Anterior cingulate cortex (tissue), 58 donors: ENCODE measurements at regions not wholly inside any gene's neighbourhood (a gene's known extent, or its start where the extent isn't known, plus 50 kb on each side); places are given as distances from the start of the nearest gene placed in this dataset.

ENCODE experiments used
- DNase-seq, 58 donors: peaks; one replicate each; lab custom pipeline; 2025; lab: John Stamatoyannopoulos, UW

DNA sequence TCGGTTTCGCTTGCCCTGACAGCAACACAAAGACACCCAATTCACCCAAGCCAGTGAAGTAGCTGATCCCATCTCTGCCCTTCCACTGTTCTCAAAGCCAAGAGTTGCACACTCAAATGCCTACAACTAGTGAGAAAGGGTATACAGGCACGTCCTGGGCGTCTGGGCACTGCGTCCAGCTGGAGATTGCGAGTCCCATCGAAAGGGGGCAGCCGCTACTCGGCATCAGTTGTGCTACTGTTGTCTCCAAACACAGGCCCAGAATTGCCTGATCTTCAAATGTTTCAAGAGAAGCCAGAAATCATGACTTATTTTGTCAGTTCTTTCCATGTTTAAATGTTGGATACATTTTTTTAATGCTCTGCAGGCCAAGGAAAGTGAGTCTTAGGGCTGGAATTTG lies 487.8 kb downstream of the BCOR start:
- peak in 3 of 58 donors; percentile 0 to 8 (median 3) for DNase-seq

DNA sequence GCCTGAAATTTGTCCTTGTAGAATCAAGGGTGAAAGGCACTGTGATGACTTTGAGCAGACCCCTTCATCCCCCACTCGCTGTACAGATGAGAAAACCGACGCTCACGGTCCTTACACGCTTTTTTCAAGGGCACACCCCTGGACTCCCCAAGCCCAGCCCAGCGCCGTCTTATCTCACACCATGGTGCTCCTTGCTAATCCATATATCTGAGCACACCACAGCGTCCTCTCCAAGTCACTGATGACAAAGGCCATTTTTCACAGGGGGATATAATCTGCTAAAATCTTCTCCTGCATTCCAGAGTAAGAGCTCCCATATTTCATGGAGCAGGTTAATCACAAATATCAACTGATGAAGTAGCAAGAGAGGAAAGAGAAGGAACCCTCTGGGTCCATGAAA lies 486.3 kb downstream of the BCOR start:
- no peak for DNase-seq

DNA sequence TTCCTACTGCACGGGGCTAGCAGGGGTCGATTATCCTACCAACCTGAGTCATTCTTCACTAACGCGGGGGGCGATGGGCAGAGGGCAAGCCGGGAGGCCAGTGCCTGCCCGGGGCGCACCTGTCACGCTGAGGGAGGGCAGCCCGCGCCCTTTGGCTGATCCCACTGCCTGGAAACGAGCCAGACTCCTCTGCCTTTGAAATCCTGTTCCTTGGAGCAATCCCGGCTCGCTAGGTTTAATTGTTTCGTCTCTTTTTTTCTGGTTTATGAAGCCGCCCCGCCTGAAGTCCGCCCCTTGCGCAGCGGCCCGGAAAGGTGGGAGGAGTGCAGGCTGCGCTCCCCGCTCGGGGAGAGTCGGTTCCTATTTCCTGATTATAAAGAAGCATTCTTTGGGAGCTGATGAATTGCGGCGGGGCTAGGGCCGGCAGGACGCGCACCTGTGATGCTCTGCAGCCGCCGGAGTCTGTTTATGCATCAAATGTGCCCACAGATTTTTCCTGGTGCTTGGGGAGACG lies 484.2 kb downstream of the BCOR start:
- peak in 3 of 58 donors; percentile 0 to 13 (median 1) for DNase-seq

DNA sequence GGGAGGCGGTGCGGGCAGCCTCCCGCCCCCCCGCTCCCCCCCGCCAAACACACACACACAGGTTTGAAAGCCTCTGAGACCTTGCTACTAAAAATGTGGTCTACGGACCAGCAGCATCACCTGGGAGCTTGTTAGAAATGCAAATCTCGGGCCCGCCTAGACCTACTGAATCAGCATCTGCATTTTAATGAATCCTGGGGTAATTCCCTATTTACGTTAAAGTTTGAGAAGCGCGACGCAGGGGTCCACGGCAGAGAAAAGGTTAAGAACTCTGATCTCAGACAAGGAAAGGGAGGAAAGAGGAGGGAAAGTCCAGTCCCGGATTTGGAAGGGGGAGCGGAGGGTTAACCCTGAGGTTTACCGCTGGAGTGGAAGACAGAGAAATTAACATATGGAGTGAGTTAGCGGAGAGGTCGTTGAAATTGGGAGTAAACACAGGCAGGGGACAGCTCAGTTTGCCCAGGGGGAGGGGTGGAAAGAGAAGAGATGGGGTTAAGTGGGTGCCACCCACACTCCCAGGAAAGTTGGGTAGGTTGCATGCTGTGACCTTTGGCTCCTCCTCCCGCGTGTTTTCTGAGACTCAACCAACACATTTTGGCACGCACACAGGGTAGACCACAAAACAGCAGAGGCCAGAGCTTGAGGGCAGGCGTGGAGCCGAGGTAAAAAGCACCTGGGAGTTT lies 483.6 kb downstream of the BCOR start:
- no peak for DNase-seq

DNA sequence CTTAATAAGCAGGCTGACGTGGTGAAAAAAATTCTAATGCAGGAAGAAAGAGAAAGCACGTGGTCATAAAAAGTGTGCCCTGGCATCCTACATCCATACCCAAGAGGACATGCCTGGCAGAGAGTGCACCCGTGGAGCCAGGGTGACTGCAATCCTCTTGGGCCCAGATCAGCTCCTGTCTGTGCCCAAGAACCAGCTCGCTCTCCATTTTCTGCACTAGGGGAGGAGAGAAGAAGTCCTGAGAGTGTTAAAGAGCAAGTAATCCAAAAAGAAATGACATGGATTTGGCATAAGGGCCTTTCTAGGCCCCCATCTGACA lies 483.1 kb downstream of the BCOR start:
- DNase-seq = no peak

DNA sequence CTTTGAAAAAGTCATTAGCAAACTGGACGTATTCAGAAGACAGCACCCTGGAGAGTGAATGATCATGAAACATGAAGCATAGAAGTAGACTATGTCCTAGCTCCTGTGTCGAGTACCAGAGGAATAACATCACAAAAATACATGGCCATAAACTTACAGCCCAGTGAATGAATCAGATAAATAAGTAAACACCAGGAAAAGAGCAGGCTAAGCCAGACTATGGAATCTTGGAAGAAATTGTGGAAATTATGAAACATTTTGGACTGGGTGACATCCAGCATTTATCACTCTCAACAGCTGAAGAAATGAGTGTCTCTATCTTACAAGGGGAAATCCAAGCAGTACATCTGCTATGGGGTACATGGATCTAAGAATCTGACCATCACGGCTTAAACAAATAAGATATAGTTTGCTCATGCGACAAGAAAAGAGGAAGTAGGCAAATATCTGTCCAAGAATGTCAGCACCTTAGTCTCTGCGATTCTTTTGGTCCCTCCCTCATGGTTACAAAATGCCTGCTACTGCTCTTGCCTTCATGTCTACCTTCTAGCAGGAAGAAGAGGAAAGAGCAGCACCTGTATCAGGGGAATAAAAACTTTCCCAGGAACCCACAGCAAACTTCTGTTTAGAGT lies 481.5 kb downstream of the BCOR start:
- no peak for DNase-seq

DNA sequence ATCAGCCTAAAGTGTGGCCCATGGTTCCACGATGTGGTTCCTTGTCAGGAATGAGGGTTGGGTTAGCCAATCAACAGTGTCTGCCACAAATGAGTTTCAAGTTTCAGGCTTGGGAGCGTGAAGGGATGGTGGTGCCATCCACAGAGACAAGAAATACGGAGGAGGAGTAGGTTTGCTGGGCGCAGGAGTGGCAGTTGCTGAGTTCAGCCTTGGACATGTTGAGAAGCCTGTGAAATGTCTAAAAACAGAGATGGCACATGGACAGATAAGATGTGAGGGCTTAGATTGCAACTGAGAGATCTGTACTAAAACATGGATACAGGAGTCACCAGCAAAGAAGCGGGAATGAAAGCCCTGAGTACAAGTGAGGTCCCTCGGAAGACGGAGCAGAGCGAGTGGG lies 481.0 kb downstream of the BCOR start:
- peak in 2 of 58 donors; percentile 2 to 11 for DNase-seq

DNA sequence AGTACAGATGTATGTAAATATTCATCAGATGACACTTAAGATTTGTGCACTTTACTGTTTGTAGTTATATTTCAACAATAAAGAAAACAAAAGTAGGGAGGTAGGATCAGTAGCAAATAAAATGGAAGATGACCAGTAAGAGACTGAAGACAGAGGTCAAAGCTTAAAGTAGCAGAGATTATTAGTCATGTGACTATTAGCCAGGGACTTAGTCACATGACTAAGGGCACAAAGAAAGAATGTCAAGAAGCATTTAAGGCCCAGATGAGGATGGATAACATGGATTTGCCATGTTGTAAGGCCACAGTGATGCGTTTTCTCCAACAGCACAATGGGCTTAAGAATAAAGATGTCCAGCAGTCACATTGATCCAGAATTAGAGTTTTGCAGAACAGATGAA lies 479.6 kb downstream of the BCOR start:
- no peak for DNase-seq

DNA sequence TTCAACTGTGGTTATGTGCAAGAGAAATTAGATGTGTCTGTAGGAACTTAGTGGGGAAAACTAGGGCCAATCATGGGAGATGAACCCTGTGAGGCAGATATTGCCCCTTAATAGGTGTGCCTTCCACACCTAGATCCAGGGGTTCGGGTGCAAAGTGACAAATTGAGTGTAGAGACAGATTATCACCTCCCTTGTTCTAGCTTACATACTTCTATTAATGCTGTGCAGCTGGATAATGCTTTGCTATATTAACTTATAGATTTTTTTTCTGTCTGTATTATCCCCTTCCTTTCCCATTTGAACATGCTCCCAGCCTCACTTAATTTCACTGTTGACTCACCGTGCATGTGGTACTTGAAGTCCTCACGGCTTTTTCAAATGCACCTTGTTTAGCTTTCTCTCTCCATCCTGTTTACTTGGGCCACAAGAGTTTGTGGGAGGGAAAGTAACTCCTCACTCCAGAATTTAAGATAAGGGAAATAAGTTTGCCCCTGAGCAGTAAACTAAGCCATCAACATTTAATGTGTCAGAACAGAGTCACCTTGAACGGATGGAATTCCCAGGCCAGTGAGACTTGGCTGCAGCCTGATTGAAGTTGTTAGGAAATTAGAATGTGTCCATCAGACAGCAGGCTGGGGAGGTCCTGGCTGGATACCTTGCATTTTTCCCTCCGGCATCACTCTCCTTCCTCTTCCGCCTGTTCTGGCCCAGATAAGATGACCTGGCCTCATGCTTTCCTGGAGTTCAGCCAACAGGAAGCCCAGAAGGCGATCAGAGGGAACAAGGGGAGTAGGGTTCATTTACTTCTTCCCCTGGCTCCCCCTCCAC lies 478.4 kb downstream of the BCOR start:
- DNase-seq = no peak

DNA sequence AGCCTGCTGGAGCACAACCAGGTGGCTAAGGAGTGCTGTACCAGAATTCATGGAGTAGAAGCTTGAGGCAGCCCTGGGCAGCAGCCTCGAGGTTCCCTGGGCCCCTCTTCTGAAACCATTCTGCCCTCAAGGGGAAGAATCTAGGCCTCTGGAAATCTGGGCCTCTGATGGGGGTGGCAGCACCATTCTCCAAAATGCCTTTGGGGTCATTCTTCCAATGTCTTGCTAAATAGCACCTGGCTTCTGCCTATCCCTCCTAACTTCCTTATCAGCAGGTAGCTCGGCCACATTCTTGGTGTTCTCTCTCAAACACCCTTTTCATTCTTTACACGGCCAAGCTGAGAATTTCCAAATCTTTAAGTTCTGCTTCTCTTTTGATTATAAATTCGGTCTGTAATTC lies 473.6 kb downstream of the BCOR start:
- DNase-seq = no peak

DNA sequence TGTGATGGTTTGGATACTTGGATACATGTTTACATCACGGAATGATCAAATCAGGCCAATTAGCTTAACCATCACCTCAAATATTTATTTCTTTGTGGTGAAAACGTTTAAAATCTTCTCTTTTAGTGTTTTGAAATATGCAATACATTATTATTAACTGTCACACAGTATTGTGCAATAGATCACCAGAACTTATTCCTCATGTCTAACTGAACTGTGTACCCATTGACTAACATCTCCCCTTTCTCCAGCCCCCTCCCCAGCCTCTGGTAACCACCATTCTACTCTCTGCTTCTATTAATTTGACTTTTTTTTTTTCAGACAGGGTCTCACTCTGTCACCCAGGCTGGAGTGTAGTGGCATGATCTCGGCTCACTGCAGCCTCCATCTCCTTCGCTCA lies 471.9 kb downstream of the BCOR start:
- DNase-seq = no peak

DNA sequence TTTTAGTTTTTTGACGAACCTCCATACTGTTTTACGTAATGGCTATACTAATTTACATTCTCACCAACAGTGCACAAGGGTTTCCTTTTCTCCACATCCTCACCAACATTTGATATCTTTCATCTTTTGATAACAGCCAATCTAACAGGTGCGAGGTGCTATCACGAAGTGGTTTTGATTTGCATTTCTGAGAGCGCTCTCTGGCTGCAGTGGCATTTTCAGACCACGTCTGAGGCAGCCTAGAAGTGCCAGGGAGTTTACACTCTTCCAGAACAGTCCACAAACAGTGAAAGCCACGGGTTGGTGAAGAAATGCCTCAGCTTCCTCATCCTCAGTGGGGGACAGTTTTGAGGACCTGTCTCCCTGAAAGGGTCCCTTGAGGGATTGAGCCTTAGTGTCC lies 471.0 kb downstream of the BCOR start:
- no peak for DNase-seq

DNA sequence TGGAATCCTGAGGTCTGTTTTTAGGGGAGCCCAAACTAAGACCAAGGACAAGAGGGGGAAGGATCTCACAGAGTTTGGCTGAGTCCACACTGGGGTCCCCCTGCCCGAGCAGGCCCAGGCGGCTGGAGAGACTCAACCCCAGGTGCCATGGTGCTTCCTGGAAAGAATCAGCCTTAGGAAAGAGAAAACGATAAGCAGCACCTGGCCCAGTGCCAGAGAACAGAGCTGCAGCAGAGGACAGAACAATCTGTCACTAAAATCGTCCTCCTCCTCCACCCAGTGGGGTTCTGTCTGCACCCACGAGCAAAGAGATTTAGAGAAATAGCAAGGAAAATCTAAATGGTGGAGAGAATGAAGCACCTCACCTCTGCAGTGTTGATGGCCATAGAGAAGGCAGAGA lies 470.5 kb downstream of the BCOR start:
- DNase-seq = no peak

DNA sequence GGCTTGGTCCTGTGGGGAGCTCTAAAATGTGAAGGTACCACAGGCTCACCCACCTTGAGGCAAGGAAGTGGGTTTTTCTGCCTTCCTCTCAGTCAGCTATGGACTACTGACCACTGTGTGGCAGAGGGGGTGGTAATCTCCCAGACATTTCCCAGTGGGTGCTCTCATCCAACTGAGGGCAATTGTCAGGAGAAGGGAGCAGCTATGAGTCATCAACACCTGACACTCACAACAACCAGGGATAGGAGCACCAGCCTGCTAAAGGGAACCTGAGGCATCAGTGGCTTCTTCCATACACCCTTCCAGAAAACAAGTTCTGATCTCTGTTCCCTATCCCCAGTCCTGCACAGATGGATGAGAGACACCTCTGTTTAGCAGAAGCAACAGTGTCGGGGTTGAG lies 468.8 kb downstream of the BCOR start:
- no peak for DNase-seq

DNA sequence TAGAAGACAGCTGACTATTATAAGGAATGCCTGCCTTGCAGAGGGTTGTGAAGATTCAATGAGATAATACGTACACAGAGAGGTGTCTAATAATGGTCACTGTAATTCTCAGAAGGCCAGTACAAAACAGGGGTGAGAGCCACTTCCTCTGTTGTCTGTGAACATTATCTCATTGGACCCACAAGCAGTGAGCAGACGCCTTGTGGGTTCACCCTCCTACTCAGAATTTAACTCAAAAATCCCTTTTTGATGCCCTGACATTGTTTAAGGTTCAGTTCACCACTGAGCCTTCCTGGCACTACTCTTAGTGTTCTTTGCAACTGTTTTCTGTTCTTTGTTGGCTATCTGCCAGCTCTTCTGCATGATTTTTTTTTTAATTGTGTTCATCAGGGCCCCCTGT lies 467.4 kb downstream of the BCOR start:
- DNase-seq = no peak

DNA sequence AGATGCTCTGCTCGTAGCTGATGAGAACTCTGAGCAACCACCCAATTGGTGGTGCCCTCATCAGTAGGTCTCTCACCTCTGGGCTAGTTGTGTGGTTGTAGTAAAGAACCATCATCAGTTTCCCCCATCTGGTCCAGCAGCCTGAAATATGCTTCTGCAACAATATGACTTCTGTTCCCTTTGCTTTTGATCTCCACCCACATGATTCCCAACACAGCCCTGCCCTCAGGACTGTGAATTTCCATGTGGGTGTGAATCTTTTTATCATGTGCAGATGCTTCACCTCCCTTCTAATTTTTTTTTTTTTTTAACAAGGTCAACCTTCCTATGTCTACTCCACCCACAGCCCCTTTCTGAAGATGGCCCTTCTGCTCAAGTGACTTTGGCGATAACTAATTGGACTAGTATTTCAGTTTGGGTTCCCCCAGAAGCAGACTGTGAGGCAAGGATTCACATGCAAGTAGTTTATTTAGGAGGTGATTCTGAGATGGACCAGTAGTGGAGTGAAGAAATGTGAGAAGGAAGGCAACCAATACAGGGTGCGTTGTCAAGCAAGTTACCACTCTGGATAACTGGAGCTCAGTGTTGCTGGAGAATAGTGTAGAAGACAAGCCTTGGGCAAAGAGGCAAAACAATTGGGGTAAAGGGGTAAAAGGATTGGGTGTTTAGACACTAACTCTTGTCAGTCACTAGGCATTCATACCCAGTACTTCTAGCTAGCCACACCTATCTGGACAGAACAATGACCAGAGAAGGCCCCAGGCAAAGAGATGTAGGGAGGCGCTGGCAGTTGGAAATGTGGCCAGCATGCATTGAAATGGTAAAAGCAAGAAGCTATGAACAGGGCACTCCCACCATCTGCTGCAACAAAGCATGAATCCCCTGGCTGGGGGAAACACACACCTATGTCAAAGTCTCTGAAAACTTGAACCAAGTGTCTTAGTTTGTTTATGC lies 466.2 kb downstream of the BCOR start:
- no peak for DNase-seq

DNA sequence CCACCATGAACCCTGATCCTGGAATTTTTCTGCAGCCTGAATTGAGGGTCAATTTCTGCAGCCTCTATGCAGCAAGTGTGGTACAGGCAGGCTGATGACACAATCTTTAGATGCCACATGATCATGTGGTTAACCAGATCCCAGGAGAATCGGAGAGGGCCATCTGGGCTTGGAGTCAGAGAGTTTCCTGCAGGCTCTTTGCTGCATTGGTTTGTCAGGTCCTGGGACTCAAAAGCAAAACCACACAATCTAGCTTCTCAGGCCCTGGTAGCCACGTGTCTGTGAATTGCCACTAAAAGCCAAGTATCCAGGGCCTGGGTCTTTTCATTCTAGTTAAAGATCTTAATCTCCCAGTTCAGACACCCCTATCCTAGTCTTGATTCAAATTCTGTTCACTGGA lies 464.5 kb downstream of the BCOR start:
- no peak for DNase-seq

DNA sequence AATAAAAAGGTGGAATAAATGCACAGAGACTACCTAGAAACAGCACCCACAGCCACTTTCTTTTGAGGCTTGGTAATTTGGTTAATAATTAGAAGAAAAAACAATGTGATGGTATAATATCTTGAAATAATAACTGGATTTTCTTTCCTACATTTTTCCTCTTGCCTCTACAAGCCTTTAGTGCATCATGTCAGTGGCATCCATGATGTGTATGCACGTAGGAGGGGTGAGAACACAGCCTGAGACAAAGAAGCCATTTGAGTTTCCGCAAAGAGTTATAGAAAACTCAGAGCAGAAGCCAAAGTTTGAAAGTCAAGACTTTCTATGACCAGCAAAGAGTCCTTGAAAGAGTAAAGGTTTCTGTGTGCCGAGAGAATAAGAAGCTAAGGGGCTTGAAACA lies 461.3 kb downstream of the BCOR start:
- DNase-seq = no peak

DNA sequence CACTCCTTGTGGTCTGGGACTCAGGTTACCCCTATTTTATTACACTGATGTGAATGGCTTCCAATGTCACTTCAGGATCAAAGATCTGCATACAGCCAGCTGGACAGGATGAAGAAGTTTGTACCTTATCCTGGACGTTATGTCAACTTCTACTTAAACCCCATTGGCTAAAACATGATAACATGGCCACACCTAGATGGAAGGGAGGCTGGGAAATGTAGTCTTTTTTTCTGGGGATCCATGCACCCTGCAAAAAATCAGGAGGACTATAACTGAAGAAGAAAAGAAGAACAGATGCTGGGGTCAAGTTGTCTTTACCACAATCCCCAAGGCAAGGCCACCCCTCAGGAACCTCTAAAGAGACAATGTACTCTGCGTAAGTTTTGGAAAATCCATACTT lies 459.2 kb downstream of the BCOR start:
- no peak for DNase-seq

DNA sequence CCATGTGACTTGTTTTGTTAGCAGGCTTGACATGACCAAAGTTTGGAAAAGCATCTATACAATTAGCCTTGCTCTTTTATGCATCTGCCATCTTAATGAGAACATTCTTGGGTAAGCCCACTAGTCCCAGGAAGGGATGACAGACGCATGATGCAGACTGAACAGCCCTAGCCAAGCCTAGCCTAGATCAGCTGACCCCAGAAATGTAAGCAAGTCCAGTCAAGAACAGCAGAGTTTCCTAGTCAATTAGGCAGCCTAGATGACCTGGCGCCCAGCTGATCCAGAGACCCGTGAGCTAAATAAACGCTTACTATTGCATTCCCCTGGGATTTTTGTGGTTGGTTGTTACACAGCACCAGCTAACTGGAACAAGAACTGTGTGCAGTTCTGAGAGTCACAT lies 457.9 kb downstream of the BCOR start:
- DNase-seq = no peak

DNA sequence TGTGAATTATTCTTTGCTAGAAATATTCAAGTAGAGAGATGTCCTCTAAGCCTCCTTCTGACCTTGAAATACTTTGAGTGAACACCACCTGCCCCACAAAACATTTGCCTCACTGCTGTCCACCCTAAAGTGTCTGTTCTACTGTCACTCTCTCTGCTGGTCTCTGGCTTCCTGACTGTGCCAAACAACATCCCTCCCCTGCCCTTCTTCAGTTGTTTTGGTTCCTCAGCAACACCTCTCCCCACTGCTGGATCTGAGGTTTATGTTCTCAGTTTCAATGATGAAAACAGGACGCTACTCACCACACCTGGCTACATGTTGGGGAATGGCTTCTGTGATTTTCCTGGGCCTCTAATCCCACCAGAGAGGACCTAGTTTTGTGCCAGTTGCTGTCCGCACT lies 456.9 kb downstream of the BCOR start:
- no peak for DNase-seq
